Activated CD4-positive, alpha-beta memory T cell treated with anti-CD3 and anti-CD28 coated beads, Interleukin-2, amount 10 ng/mL, durations not matched to agents 7 days and 5 days (primary cell): ENCODE measurements at regions not wholly inside any gene's neighbourhood (a gene's known extent, or its start where the extent isn't known, plus 50 kb on each side); places are given as distances from the start of the nearest gene placed in this dataset.
"Not testable (repeated sequence)": the region's sequence is repeated elsewhere in the genome, so short reads cannot be mapped to it uniquely, and the experiment has no call there.

Experiments used
- CTCF ChIA-PET: fragments of 350-600 bp; sonication (Branson Sonifier 250); formaldehyde crosslinking; loops from one replicate; lab custom pipeline; 2021; ENCODE audit warnings: antibody characterized with exemption, inconsistent platforms; lab: Charles Lee
- POLR2A ChIA-PET: fragments of 350-600 bp; sonication (Branson Sonifier 250); formaldehyde crosslinking; loops from one replicate; lab custom pipeline; 2021; ENCODE audit warnings: antibody characterized with exemption; lab: Charles Lee
- DNase-seq: peaks from one replicate; pipeline ENCODE4 v3.0.0-alpha.2; 2020
- H3K27ac Mint-ChIP-seq: one replicate; pipeline ENCODE4 v1.8.0; 2021; ENCODE audit warnings: mild to moderate bottlenecking, mixed read lengths
- H3K27me3 Mint-ChIP-seq: one replicate; pipeline ENCODE4 v1.8.0; 2021; ENCODE audit warnings: mixed read lengths
- H3K36me3 Mint-ChIP-seq: one replicate; pipeline ENCODE4 v1.8.0; 2021; ENCODE audit warnings: low read depth, mixed read lengths
- H3K4me1 Mint-ChIP-seq: one replicate; pipeline ENCODE4 v1.8.0; 2021; ENCODE audit warnings: mixed read lengths
- H3K4me3 Mint-ChIP-seq: one replicate; pipeline ENCODE4 v1.8.0; 2021; ENCODE audit warnings: mild to moderate bottlenecking, mixed read lengths
- H3K9me3 Mint-ChIP-seq: one replicate; pipeline ENCODE4 v1.8.0; 2021; ENCODE audit warnings: mixed read lengths

- Mint-ChIP-seq H3K4me3 (no peak overlapping the region), H3K27me3 (no peaks in the 10 kb centered on the region)
- CTCF ChIA-PET: no interaction called here
These were observed 317.5 kb downstream of the ANKRD30A start for GRCh38 chr10:37442882-37443281.

GRCh38 chr10:37441224-37441623, 315.8 kb downstream of the ANKRD30A start:
- H3K27me3 Mint-ChIP-seq, H3K4me3 Mint-ChIP-seq, H3K4me1 Mint-ChIP-seq, POLR2A ChIA-PET, CTCF ChIA-PET, H3K36me3 Mint-ChIP-seq, H3K27ac Mint-ChIP-seq, DNase-seq, H3K9me3 Mint-ChIP-seq: not testable (repeated sequence)

More at GRCh38 chr10:37442882-37443281, 317.5 kb downstream of the ANKRD30A start:
- DNase-seq: no peak
- Mint-ChIP-seq H3K27ac (no peak overlapping the region), H3K9me3 (peaks cover 8% of the 10 kb centered on the region), H3K36me3 (no peaks in the 10 kb centered on the region), H3K4me1 (no peaks in the 10 kb centered on the region)
- POLR2A ChIA-PET: no interaction called here

DNA sequence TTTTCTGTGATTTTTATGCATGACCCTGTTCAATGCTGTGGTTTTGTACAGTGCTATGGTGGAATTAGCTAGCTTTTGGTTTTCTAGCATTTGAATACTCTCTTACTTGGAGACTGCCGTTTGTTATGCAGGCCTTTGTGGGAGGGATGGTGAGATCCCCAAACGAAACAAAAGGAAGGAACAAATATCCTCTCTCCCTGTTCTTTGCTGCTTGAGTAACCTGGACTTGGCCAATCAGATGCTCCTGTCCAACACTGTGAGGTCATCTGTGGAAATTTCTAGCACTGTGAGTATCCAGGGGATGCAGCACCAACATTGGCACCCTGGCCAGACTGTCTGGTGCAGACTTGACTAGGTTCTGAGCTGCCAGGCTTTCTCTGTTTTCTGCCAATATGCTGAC, 314.4 kb downstream of the ANKRD30A start:
- Mint-ChIP-seq H3K36me3 (no peaks in the 10 kb centered on the region), H3K27me3 (no peaks in the 10 kb centered on the region), H3K4me3 (no peak overlapping the region), H3K27ac (no peak overlapping the region), H3K9me3 (peaks cover 2% of the 10 kb centered on the region), H3K4me1 (no peaks in the 10 kb centered on the region)
- DNase-seq: no peak
- POLR2A ChIA-PET: no interaction called here
- CTCF ChIA-PET: no interaction called here

DNA sequence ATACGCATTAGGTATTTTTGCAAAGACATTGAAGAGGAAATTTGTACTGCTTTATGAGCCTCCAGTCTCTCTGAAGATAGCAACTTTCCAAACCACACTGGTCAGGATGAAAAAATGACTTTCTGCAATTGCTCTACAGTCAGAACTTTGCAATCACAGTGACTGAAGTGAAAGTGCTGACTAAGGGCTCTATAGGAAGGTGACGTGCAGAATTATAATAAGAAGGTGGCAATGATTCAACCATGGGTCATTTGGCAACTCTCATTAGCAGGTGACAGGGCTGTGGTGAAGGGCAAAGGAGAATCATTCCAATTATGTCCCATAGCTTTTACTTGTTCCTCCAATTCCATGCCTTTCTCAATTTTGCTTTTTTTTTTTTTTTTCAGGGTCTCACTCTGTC, 311.0 kb downstream of the ANKRD30A start:
- Mint-ChIP-seq H3K9me3 (no peaks in the 10 kb centered on the region), H3K27ac (no peak overlapping the region)

GRCh38 chr10:37434091-37434490, 308.7 kb downstream of the ANKRD30A start:
- Mint-ChIP-seq H3K27ac (no peak overlapping the region), H3K4me3 (no peak overlapping the region), H3K4me1 (no peaks in the 10 kb centered on the region), H3K27me3 (no peaks in the 10 kb centered on the region), H3K36me3 (no peaks in the 10 kb centered on the region), H3K9me3 (peaks cover 4% of the 10 kb centered on the region)
- ChIA-PET CTCF (no interaction called here), POLR2A (no interaction called here)
- DNase-seq: no peak

More for the DNA sequence above, 311.0 kb downstream of the ANKRD30A start:
- ChIA-PET POLR2A (no interaction called here), CTCF (no interaction called here)
- DNase-seq: no peak
- Mint-ChIP-seq H3K4me1 (no peaks in the 10 kb centered on the region), H3K27me3 (no peaks in the 10 kb centered on the region), H3K36me3 (no peaks in the 10 kb centered on the region), H3K4me3 (no peak overlapping the region)
